Endothelial cell of umbilical vein (primary cell): ENCODE measurements at regions not wholly inside any gene's neighbourhood (a gene's known extent, or its start where the extent isn't known, plus 50 kb on each side); places are given as distances from the start of the nearest gene placed in this dataset.

Source experiments
- BruUV-seq: library from RNA; stranded (reverse); fragments of 400-500 nt; replicated peaks from 2 replicates; lab custom pipeline; 2021; lab: Mats Ljungman, UMichigan
- CTCF ChIA-PET: fragments of 300-600, 350-600 bp; sonication (Branson Sonifier 250); formaldehyde crosslinking; loops from one replicate; lab custom pipeline; 2021; ENCODE audit warnings: antibody characterized with exemption, inconsistent platforms; lab: Charles Lee
- POLR2A ChIA-PET: fragments of 300-600, 350-600 bp; sonication (Branson Sonifier 250); formaldehyde crosslinking; loops from one replicate; lab custom pipeline; 2021; ENCODE audit warnings: antibody characterized with exemption, inconsistent platforms; lab: Charles Lee
- DNase-seq: peaks from one replicate; pipeline ENCODE4 v3.0.0-alpha.2; 2011; ENCODE audit warnings: low read depth, low spot score
- FAIRE-seq: peaks from 2 replicates; lab custom pipeline; 2011; peaks lifted over from hg19 to GRCh38; lab: Jason Lieb, UNC
- H2AFZ ChIP-seq: 2 replicates; pipeline ENCODE4 v1.6.0; 2012; ENCODE audit warnings: low read depth, low read length, control low read depth, inconsistent platforms
- H3K27ac ChIP-seq: 2 replicates; pipeline ENCODE4 v1.5.1; 2011; ENCODE audit warnings: low read depth, mild to moderate bottlenecking, control low read depth, low read length, moderate library complexity; ENCODE audit not compliant: insufficient read depth
- H3K27me3 ChIP-seq, 2 experiments: 2 replicates each; pipeline versions ENCODE4 v1.6.0 to v1.6.1; 2011; ENCODE audit warnings: low read length in 2 of 2, mixed read lengths in 1 of 2; ENCODE audit not compliant: control insufficient read depth in 2 of 2, insufficient read depth in 2 of 2
- H3K36me3 ChIP-seq, 2 experiments: 2 replicates in 1 of 2; 3 replicates in 1 of 2; pipeline ENCODE4 v1.5.1; 2011; ENCODE audit warnings: low read length in 2 of 2, mild to moderate bottlenecking in 1 of 2, moderate library complexity in 1 of 2; ENCODE audit not compliant: control insufficient read depth in 2 of 2, insufficient read depth in 2 of 2; ENCODE audit errors: extremely low read depth in 1 of 2
- H3K4me1 ChIP-seq: 3 replicates; pipeline ENCODE4 v1.5.1; 2011; ENCODE audit warnings: mild to moderate bottlenecking, low read length; ENCODE audit not compliant: control insufficient read depth, insufficient read depth; ENCODE audit errors: extremely low read depth
- H3K4me2 ChIP-seq: 2 replicates; pipeline ENCODE4 v1.6.1; 2011; ENCODE audit warnings: low read length, control low read depth, mixed read lengths; ENCODE audit not compliant: insufficient read depth
- H3K4me3 ChIP-seq, 3 experiments: fragments of 200-600 bp in 1 of 3; sonication (generic), shearing (Covaris generic) in 1 of 3; replicated peaks in 1 of 3; 2 replicates each; pipeline ENCODE4 v1.5.1; 2011 to 2016; ENCODE audit warnings: control low read depth in 3 of 3, low read length in 3 of 3, mild to moderate bottlenecking in 2 of 3, inconsistent platforms in 1 of 3, low read depth in 1 of 3, moderate library complexity in 1 of 3; ENCODE audit not compliant: insufficient read depth in 1 of 3
- H3K79me2 ChIP-seq: 2 replicates; pipeline ENCODE4 v1.6.0; 2012; ENCODE audit warnings: low read length, inconsistent platforms; ENCODE audit not compliant: control insufficient read depth, insufficient read depth
- H3K9ac ChIP-seq: replicated peaks from 2 replicates; pipeline ENCODE3; 2011; ENCODE audit warnings: low read length, control low read depth; ENCODE audit not compliant: insufficient read depth; ENCODE audit errors: extremely low read depth
- H3K9me1 ChIP-seq: replicated peaks from 3 replicates; pipeline ENCODE4 v1.6.0; 2011; ENCODE audit warnings: mild to moderate bottlenecking, low read length; ENCODE audit not compliant: control insufficient read depth, insufficient read depth; ENCODE audit errors: extremely low read depth
- H3K9me3 ChIP-seq: replicated peaks from 2 replicates; pipeline ENCODE4 v1.5.1; 2012; ENCODE audit warnings: low read length, inconsistent platforms; ENCODE audit not compliant: control insufficient read depth, insufficient read depth
- H4K20me1 ChIP-seq: replicated peaks from 2 replicates; pipeline ENCODE3; 2011; ENCODE audit warnings: mild to moderate bottlenecking, low read length; ENCODE audit not compliant: control insufficient read depth, insufficient read depth; ENCODE audit errors: extremely low read depth
- CTCF ChIP-seq, 2 donors: IDR thresholded peaks; 1 replicate in 1 of 2; 2 replicates in 1 of 2; pipeline ENCODE4 v1.5.1; 2011; ENCODE audit warnings: low read length in 2 of 2, mild to moderate bottlenecking in 2 of 2, moderate library complexity in 2 of 2, control low read depth in 1 of 2, inconsistent platforms in 1 of 2, low read depth in 1 of 2; ENCODE audit not compliant: insufficient read depth in 1 of 2; ENCODE audit errors: extremely low read depth in 1 of 2
- EZH2 ChIP-seq: IDR thresholded peaks from 2 replicates; pipeline ENCODE4 v1.6.1; 2012; ENCODE audit warnings: borderline replicate concordance, low read depth, mild to moderate bottlenecking, moderate library complexity, low read length, inconsistent platforms; ENCODE audit not compliant: severe bottlenecking
- FOS ChIP-seq: IDR thresholded peaks from 2 replicates; pipeline ENCODE4 v1.6.1; 2011; ENCODE audit warnings: mild to moderate bottlenecking, low read length, moderate library complexity, borderline replicate concordance; ENCODE audit not compliant: insufficient read depth
- GATA2 ChIP-seq: IDR thresholded peaks from 2 replicates; pipeline ENCODE4 v1.7.0; 2011; ENCODE audit warnings: low read depth, mild to moderate bottlenecking, moderate library complexity, mixed read lengths, low read length; ENCODE audit not compliant: insufficient read length, insufficient read depth
- JUN ChIP-seq: IDR thresholded peaks from 2 replicates; pipeline ENCODE4 v1.6.1; 2011; ENCODE audit warnings: borderline replicate concordance, low read depth; ENCODE audit not compliant: insufficient read length, insufficient read depth
- MAX ChIP-seq: IDR thresholded peaks from 2 replicates; pipeline ENCODE4 v1.6.1; 2011; ENCODE audit not compliant: insufficient read depth, insufficient read length
- MYC ChIP-seq: IDR thresholded peaks from one replicate; pipeline ENCODE4 v1.6.1; 2011; ENCODE audit warnings: mild to moderate bottlenecking, low read depth, low read length
- POLR2A ChIP-seq: IDR thresholded peaks from 2 replicates; pipeline ENCODE4 v1.6.1; 2012; ENCODE audit warnings: low read depth, mild to moderate bottlenecking, control low read depth, low read length
- POLR2AphosphoS5 ChIP-seq: IDR thresholded peaks from 2 replicates; pipeline ENCODE4 v1.6.1; 2012; ENCODE audit warnings: low read depth, mild to moderate bottlenecking, control low read depth, low read length, moderate library complexity; ENCODE audit not compliant: insufficient read depth
- dilution Hi-C: fragments of 300-500 bp; cut with MboI; formaldehyde crosslinking; loops from one replicate; pipeline ENCODE4 v1.15.0; 2019; ENCODE audit warnings: low sequenced_read_pairs; ENCODE audit not compliant: extremely low pct_ligation_motif_present
- intact Hi-C: fragments of 100-400 bp; cut with micrococcal nuclease; formaldehyde crosslinking; loops from one replicate; pipeline ENCODE4 v1.10.0; 2022

- CTCF ChIA-PET: no interaction called here
- no peak for FAIRE-seq
- intact Hi-C loops: no loop called here
Measured at GRCh38 chr10:114764656-114765055, 56.9 kb upstream of the FHIP2A start.

More at GRCh38 chr10:114764656-114765055, 56.9 kb upstream of the FHIP2A start:
- Histone ChIP-seq H3K27ac (no peak overlapping the region), H3K79me2 (no peaks in the 10 kb centered on the region), H3K9me3 (no peaks in the 10 kb centered on the region), H4K20me1 (no peaks in the 10 kb centered on the region), H3K4me2 (no peak overlapping the region), H3K27me3 (peaks cover 0 to 4% of the 10 kb centered on the region in 2 experiments), H3K9ac (no peak overlapping the region), H3K4me3 (no peak overlapping the region), H2AFZ (no peak overlapping the region), H3K36me3 (no peaks in the 10 kb centered on the region), H3K9me1 (no peaks in the 10 kb centered on the region), H3K4me1 (peaks cover 9% of the 10 kb centered on the region)
- no peak for DNase-seq
- POLR2A ChIA-PET: no interaction called here
- BruUV-seq: no TSS peak
- TF ChIP-seq MYC: no peak
- no peak for TF ChIP-seq POLR2AphosphoS5
- TF ChIP-seq POLR2A: no peak
- no peak for TF ChIP-seq MAX
- TF ChIP-seq GATA2: no peak
- no peak for TF ChIP-seq FOS
- TF ChIP-seq CTCF (IDR thresholded peaks at IDR 0.05; ENCODE audit: extremely low read depth in 1 of 2, insufficient read depth in 1 of 2, low read depth in 1 of 2, low read length in 2 of 2): no peak
- TF ChIP-seq EZH2: no peak
- no peak for TF ChIP-seq JUN
- dilution Hi-C loops: no loop called here
